ENCODE measurements at regions not wholly inside any gene's neighbourhood (a gene's known extent, or its start where the extent isn't known, plus 50 kb on each side); places are given as distances from the start of the nearest gene placed in this dataset.

DNA sequence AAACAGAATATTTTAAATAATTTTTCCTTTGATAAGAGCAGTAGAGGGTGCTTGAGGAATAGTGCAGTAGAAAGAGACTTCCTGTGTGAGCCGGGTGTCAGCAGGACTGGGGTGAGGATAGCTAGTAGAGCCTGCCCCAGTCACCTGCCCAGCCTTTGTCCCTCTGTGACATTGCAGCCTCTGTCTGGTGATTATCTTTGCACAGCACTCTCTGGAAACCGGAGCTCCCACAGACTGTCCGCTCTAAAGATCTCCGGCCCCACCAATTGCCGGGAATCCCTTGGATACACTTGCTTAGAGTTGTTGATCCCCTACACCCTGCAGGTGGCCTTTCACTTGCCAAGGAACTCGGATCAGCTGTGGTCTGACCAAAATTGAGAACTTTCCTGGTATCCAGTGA, 1081.3 kb upstream of the TMEFF2 start:
- ATAC-seq = no peak
- DNase-seq = no peak
- Histone ChIP-seq H3K27ac (no peak overlapping the region), H3K4me1 (no peaks in the 10 kb centered on the region), H3K36me3 (no peaks in the 10 kb centered on the region), H3K4me3 (no peak overlapping the region), H3K9me3 (no peaks in the 10 kb centered on the region), H3K27me3 (no peaks in the 10 kb centered on the region)
- TF ChIP-seq, protein P1, sequence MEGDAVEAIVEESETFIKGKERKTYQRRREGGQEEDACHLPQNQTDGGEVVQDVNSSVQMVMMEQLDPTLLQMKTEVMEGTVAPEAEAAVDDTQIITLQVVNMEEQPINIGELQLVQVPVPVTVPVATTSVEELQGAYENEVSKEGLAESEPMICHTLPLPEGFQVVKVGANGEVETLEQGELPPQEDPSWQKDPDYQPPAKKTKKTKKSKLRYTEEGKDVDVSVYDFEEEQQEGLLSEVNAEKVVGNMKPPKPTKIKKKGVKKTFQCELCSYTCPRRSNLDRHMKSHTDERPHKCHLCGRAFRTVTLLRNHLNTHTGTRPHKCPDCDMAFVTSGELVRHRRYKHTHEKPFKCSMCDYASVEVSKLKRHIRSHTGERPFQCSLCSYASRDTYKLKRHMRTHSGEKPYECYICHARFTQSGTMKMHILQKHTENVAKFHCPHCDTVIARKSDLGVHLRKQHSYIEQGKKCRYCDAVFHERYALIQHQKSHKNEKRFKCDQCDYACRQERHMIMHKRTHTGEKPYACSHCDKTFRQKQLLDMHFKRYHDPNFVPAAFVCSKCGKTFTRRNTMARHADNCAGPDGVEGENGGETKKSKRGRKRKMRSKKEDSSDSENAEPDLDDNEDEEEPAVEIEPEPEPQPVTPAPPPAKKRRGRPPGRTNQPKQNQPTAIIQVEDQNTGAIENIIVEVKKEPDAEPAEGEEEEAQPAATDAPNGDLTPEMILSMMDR (IDR thresholded peaks at IDR 0.05) = no peak
- WGBS, 2 donors = 67 to 87% methylated on average over 6 of the region's 6 CpGs
- intact Hi-C loops (cut with DNase I) = no loop called here
- FAIRE-seq = no peak

DNA sequence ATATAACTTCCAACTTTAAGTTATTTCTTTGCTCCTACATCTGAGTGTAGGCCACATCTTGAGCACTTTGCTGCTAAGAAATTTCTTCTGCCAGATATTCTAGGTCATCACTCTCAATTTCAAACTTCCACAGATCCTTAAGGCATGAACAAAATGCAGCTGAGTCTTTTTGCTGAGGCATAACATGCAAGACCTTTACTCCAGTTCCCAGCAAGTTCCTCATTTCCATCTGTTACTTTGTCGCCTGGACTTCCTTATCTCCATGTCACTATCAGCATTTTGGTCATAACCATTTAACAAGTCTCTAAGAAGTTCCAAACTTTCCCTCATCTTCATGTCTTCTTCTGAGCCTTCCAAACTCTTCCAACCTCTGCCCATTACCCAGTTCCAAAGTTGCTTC, 1077.3 kb upstream of the TMEFF2 start:
- H3K9me3 ChIP-seq = no peaks in the 10 kb centered on the region
- ATAC-seq = no peak
- H3K27ac ChIP-seq = no peak overlapping the region
- DNase-seq = no peak
- no peaks in the 10 kb centered on the region for H3K36me3 ChIP-seq
- no peak for FAIRE-seq
- intact Hi-C loops (cut with DNase I) = no loop called here
- 43 to 46% methylated on average over 1 of the region's 1 CpG for WGBS, 2 donors
- TF ChIP-seq, protein P1 (IDR thresholded peaks at IDR 0.05) = no peak
- H3K4me1 ChIP-seq = no peaks in the 10 kb centered on the region
- no peaks in the 10 kb centered on the region for H3K27me3 ChIP-seq
- no peak overlapping the region for H3K4me3 ChIP-seq

DNA sequence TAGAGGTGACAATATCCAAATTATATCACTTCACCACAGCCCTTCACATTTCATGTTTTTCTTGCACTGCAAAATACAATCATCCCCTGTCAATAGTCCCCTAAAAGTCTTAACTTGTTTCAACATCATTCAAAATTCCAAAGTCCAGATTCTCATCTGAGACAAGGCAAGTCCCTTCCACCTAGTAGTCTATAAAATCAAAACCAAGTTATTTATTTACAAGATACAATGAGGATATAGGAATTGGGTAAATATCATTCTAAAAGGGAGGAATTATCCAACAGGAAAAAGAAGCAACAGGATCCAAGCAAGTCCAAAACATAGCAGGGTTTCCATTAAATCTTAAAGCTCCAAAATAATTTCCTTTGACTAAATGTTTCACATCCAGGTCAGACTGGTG, 1076.1 kb upstream of the TMEFF2 start:
- Histone ChIP-seq H3K9me3 (no peaks in the 10 kb centered on the region), H3K27me3 (no peaks in the 10 kb centered on the region), H3K4me1 (no peaks in the 10 kb centered on the region), H3K36me3 (no peaks in the 10 kb centered on the region), H3K4me3 (no peak overlapping the region), H3K27ac (no peak overlapping the region)
- ATAC-seq (no peak), DNase-seq (no peak), FAIRE-seq (no peak)
- intact Hi-C loops (cut with DNase I) = no loop called here
- TF ChIP-seq, protein P1 (IDR thresholded peaks at IDR 0.05) = no peak

GRCh38 chr2:193267496-193268002, 1072.8 kb upstream of the TMEFF2 start:
- Histone ChIP-seq H3K36me3 (no peaks in the 10 kb centered on the region), H3K9me3 (no peaks in the 10 kb centered on the region), H3K4me1 (no peaks in the 10 kb centered on the region), H3K4me3 (no peak overlapping the region), H3K27ac (no peak overlapping the region), H3K27me3 (no peaks in the 10 kb centered on the region)
- intact Hi-C loops (cut with DNase I) = no loop called here
- no peak for FAIRE-seq
- TF ChIP-seq, protein P1 (IDR thresholded peaks at IDR 0.05) = no peak
- DNase-seq = no peak
- ATAC-seq = no peak
- 62 to 67% methylated on average over 1 of the region's 1 CpG for WGBS, 2 donors

GRCh38 chr2:193253014-193253530, 1058.3 kb upstream of the TMEFF2 start:
- Histone ChIP-seq H3K4me3 (no peak overlapping the region), H3K27me3 (no peaks in the 10 kb centered on the region), H3K36me3 (no peaks in the 10 kb centered on the region), H3K9me3 (no peaks in the 10 kb centered on the region), H3K27ac (no peak overlapping the region), H3K4me1 (no peaks in the 10 kb centered on the region)
- intact Hi-C loops (cut with DNase I) = no loop called here
- ATAC-seq (no peak), DNase-seq (no peak), FAIRE-seq (no peak)
- TF ChIP-seq, protein P1 (IDR thresholded peaks at IDR 0.05) = no peak
